CD4-positive, alpha-beta T cell treated with Interleukin-1 beta for 1 hour (primary cell): ENCODE measurements at regions not wholly inside any gene's neighbourhood (a gene's known extent, or its start where the extent isn't known, plus 50 kb on each side); places are given as distances from the start of the nearest gene placed in this dataset.
"Not testable (repeated sequence)": the region's sequence is repeated elsewhere in the genome, so short reads cannot be mapped to it uniquely, and the experiment has no call there.

ENCODE experiments used
- DNase-seq, 2 donors: peaks; one replicate each; pipeline ENCODE4 v3.0.0-alpha.2; 2020 to 2022

DNA sequence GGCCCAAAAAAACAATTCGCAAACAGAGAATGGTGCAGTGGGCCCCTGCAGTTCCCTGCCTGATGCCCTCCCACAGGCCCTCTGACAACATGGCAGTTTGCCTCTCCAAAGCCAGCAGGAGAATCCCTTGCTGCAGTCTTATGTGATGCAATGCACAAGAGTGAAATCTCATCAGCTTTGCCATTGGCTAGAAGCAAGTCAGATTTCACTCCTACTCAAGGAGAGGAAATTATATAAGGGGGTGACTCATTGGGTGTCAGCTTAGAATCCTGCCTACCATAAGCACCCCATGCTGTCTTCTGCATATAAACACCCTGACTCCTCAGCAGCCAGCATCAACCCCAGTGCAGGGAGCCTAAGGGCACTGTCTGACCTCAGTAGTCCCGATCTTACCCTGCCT lies 157.3 kb upstream of the LDB2 start:
- DNase-seq = no peak

- no peak for DNase-seq
These were observed 147.4 kb upstream of the LDB2 start for GRCh38 chr4:17045866-17046265.

DNA sequence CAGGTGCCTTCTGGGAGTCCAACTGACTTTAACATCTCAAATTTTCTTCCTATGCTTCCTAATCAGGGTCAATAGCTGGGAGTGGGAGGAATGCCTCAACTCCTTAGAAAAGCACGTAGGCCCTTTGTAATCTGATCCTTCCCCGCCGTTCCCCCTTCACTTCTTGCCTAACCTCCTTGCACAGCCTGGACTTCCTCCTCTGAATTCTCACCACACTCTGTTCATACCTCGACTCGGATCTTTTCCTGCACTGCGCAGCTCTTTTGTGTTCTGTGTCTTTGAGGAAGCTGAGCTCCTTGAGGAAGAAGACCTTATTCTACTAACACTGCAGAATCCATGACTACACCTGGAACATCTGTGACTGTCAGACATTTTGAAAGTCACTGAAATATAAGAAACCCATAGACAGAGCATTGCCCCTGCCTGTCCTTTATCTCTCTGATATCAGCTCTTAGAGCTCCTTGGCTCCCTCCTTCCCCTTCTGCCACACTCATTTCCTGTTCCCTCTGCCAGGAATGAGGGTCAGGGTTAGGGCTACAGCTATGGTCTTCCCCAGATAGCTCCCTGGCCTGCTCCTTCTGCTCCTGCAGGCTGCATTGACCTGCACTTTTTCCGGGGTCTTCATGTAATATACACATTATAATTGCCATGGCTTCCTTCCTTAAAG lies 140.2 kb upstream of the LDB2 start:
- DNase-seq = no peak

- DNase-seq = no peak
These were observed 135.3 kb upstream of the LDB2 start for GRCh38 chr4:17033768-17034181.

GRCh38 chr4:17033025-17033767 lies 134.8 kb upstream of the LDB2 start:
- no peak for DNase-seq

GRCh38 chr4:17030543-17030942 lies 132.1 kb upstream of the LDB2 start:
- DNase-seq = no peak

DNA sequence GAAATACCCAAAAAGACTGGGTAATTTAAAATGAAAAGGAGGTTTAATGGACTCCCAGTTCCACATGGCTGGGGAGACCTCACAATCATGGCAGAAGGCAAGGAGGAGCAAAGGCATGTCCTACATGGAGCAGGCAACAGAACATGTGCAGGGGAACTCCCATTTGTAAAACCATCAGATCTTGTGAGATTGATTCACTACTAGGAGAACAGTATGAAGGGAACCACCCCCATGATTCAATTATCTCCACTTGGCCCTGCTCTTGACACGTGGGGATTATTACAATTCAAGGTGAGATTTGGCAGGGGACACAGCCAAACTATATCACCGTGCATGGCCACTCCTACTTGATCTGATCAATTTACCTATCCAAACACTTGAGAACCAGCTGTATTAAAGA lies 131.5 kb upstream of the LDB2 start:
- no peak for DNase-seq

DNA sequence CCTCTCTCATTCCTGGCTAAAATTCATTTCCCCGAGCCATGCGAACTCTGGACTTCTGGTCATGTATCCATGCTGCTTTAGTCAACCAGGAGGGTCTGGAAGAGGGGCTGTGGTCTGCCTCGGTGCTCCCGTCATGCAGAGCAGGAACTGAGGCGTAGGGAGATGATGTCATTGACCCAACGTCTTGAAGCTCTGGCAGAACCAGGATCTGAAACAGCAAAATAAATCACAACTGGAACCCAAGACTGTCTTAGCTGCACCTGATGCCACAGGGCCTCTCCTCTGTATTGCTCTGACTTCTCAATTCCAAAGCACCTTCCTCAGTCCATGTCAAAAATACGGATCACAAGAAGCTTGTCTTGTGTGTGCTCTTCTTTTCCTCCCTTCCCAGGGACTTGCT lies 131.0 kb upstream of the LDB2 start:
- DNase-seq = no peak

DNA sequence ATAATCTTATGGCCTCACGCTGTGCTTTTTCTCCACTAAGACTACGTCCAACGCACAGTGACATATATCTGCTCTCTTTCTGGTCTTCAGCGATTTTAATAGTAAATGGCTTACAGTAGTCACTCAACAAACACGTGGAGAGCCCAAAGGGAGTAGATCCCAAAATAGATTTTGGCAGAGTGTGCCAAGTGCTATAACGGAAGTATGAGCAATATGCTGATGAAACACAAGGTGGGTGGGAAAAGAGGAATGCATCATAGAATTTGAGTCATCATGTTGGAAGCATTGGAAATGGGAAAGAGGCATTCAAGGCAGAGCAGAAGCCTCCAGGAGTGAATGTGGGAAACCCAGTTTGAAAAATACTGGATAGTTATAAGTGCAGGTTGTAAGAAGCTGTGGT lies 129.1 kb upstream of the LDB2 start:
- no peak for DNase-seq

DNA sequence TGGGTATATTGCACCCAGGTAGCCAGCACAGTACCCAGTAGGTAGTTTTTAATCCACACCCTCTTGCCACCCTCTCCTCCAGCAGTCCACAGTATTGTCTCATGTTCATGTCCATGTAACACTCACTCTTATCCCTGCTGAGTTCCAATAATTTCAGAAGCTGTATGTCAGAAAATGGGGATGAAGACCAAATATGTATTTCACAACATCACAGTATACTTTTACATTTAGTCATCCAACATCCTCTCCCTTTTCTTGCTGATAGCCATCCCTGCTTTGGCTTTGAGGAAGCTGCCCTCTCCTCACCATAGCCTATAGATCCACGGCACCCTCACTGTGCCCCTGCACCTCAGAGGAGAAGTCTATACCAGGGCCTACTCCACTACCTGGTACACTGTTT lies 126.0 kb upstream of the LDB2 start:
- no peak for DNase-seq

DNA sequence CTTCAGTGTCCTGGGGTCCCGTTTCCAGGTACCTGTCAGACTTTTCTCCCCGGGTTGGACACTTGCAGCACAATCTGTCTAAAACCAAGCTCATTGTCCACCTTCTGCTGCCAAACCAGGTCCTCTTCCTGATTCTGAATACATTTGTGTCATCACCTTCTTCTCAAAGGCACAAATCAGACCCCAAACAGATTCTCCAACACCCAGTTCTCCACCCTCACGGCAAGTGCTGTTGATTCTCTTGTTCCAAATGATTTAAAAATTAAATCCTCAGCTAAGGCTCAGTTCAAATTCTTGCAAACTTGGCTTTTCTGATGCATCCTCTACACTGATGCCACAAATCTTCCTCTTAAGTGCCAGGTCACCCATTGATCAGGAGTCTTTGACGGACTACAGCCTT lies 122.5 kb upstream of the LDB2 start:
- DNase-seq = no peak

GRCh38 chr4:17020451-17020850 lies 122.0 kb upstream of the LDB2 start:
- DNase-seq = no peak

GRCh38 chr4:17018621-17019020 lies 120.2 kb upstream of the LDB2 start:
- not testable (repeated sequence) for DNase-seq

GRCh38 chr4:17018013-17018412 lies 119.6 kb upstream of the LDB2 start:
- no peak for DNase-seq

- DNase-seq = no peak
These were observed 115.0 kb upstream of the LDB2 start for GRCh38 chr4:17013382-17014006.

DNA sequence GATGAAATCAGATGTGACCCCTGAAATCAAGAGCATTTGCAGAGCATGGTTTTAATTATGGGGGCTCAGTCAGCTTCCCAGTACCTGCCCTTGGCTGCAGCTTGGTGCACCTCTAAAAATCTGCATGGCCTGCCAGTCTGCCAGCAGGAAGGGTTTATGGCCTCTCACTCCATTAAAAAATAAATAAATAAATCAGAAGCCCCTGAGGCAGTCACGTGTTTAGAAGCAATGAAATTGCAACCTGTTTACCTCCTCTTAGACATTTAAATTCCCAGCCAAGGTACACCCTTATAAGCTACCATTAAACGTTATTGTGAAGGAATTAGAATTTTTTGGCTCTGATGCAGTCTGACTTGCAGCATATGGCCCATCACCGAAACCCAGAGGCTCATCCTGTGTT lies 114.0 kb upstream of the LDB2 start:
- DNase-seq = no peak

DNA sequence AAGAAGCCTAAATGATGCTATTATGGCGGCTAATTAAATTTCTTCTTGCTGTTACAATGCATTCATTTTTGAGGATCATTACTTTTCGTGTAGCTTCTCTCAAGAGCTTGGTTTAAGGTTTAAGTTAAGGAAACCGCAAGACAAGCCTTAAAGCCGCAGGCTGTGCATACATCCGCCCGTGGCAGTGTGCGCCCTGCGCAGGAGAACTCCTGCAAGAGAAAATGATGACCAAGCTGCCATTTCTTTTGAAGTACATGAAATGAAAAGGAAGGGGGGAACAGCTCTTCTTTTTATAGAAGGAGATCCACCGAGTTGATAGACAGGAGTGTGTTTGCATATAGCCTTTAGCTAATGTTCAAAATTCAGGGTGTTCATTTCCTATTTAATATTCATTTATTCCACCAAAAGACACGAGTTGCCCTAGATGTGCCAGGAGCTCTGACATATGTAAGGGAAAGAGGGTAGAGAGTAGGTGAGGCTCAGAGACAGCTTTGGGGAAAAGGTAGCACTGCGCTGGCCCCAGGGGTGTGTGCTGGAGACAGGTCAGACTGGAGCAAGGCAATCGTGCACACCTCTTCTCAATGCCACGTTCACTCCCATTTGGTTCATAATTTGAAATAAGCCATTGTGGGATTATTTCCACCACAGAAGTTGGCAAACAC lies 112.1 kb upstream of the LDB2 start:
- no peak for DNase-seq

- no peak for DNase-seq
These were observed 111.5 kb upstream of the LDB2 start for GRCh38 chr4:17009871-17010367.

GRCh38 chr4:17008834-17009345 lies 110.4 kb upstream of the LDB2 start:
- DNase-seq = no peak

- DNase-seq = not testable (repeated sequence)
These were observed 105.4 kb upstream of the LDB2 start for GRCh38 chr4:17003606-17004392.

GRCh38 chr4:16995451-16995850 lies 97.0 kb upstream of the LDB2 start:
- DNase-seq = no peak
